Endodermal cell (in vitro differentiated cells): ENCODE measurements at regions not wholly inside any gene's neighbourhood (a gene's known extent, or its start where the extent isn't known, plus 50 kb on each side); places are given as distances from the start of the nearest gene placed in this dataset.

Experiments
- DNase-seq: peaks from one replicate; pipeline ENCODE4 v3.0.0-alpha.2; 2017
- H3K27ac ChIP-seq: 2 replicates; pipeline ENCODE4 v1.5.1; 2013; ENCODE audit warnings: mild to moderate bottlenecking, low read depth, low read length, moderate library complexity
- H3K27me3 ChIP-seq: 2 replicates; pipeline ENCODE4 v1.6.1; 2013; ENCODE audit warnings: mild to moderate bottlenecking, low read length, moderate library complexity; ENCODE audit not compliant: insufficient read depth, control insufficient read depth, poor library complexity, severe bottlenecking
- H3K36me3 ChIP-seq: 2 replicates; pipeline ENCODE4 v1.7.0; 2013; ENCODE audit warnings: mild to moderate bottlenecking, low read length, moderate library complexity; ENCODE audit not compliant: control insufficient read depth, insufficient read depth
- H3K4me1 ChIP-seq: one replicate; pipeline ENCODE4 v1.7.0; 2013; ENCODE audit warnings: low read length; ENCODE audit not compliant: control insufficient read depth, insufficient read depth
- H3K4me3 ChIP-seq: 2 replicates; pipeline ENCODE4 v1.5.1; 2013; ENCODE audit warnings: mild to moderate bottlenecking, low read length, moderate library complexity
- H3K9ac ChIP-seq: 2 replicates; pipeline ENCODE4 v1.6.1; 2013; ENCODE audit warnings: mild to moderate bottlenecking, low read length, moderate library complexity; ENCODE audit not compliant: poor library complexity, severe bottlenecking; ENCODE audit errors: extremely low read depth
- H3K9me3 ChIP-seq: 2 replicates; pipeline ENCODE4 v1.6.1; 2013; ENCODE audit warnings: mild to moderate bottlenecking, low read length, moderate library complexity; ENCODE audit not compliant: control insufficient read depth
- H3K27ac Mint-ChIP-seq: 2 replicates; pipeline ENCODE4 v1.8.0; 2020; ENCODE audit warnings: mixed read lengths
- H3K27me3 Mint-ChIP-seq: 2 replicates; pipeline ENCODE4 v1.8.0; 2021; ENCODE audit warnings: mild to moderate bottlenecking, mixed read lengths; ENCODE audit not compliant: insufficient read depth
- H3K36me3 Mint-ChIP-seq: 2 replicates; pipeline ENCODE4 v1.8.0; 2020; ENCODE audit warnings: low read depth, mixed read lengths
- H3K4me1 Mint-ChIP-seq: 2 replicates; pipeline ENCODE4 v1.8.0; 2020; ENCODE audit warnings: mixed read lengths
- H3K4me3 Mint-ChIP-seq: 2 replicates; pipeline ENCODE4 v1.8.0; 2020; ENCODE audit warnings: mild to moderate bottlenecking, moderate library complexity, mixed read lengths
- H3K9me3 Mint-ChIP-seq: 2 replicates; pipeline ENCODE4 v1.8.0; 2020; ENCODE audit warnings: mild to moderate bottlenecking, mixed read lengths
- WGBS, 2 experiments: methylation state at CpG; one replicate each; pipeline versions ENCODE4 v1.1.5 to v1.1.7; 2013; ENCODE audit warnings: missing lambda C conversion rate in 2 of 2, mixed read lengths in 1 of 2; ENCODE audit not compliant: insufficient coverage in 1 of 2, insufficient read length in 1 of 2; 5-methylcytosine and 5-hydroxymethylcytosine counted together
- TF ChIP-seq, protein P1 (sequence below): fragments of 200-600 bp; sonication (generic); conservative IDR thresholded peaks from 2 replicates; pipeline ENCODE4 v1.5.0; 2021; ENCODE audit warnings: antibody characterized with exemption, mild to moderate bottlenecking

DNA sequence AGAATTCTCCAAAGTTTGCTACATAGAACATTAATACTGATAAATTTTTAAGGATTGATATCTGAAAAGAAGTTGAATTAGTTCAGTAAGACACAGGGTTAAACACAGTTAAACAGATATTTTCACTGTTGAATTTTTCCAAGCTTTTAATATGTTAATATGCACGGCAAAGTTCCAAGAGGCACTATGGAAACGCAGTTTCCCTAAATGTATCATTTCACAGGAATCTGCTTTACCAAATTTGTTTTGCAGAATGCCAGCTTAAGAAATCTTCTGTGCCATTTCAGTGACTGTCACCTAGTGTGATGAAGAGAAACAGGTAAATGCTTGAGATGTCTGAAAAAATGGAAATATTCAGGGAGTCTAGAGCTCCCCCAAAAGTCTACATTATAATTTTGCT is 395.9 kb upstream of the GRIA3 start:
- TF ChIP-seq, protein P1, sequence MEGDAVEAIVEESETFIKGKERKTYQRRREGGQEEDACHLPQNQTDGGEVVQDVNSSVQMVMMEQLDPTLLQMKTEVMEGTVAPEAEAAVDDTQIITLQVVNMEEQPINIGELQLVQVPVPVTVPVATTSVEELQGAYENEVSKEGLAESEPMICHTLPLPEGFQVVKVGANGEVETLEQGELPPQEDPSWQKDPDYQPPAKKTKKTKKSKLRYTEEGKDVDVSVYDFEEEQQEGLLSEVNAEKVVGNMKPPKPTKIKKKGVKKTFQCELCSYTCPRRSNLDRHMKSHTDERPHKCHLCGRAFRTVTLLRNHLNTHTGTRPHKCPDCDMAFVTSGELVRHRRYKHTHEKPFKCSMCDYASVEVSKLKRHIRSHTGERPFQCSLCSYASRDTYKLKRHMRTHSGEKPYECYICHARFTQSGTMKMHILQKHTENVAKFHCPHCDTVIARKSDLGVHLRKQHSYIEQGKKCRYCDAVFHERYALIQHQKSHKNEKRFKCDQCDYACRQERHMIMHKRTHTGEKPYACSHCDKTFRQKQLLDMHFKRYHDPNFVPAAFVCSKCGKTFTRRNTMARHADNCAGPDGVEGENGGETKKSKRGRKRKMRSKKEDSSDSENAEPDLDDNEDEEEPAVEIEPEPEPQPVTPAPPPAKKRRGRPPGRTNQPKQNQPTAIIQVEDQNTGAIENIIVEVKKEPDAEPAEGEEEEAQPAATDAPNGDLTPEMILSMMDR = no peak
- 94% methylated on average over 2 of the region's 2 CpGs; no CpG with 5 or more reads in 1 of the 2 experiments for WGBS, 2 experiments
- Mint-ChIP-seq H3K27ac (no peak overlapping the region), H3K9me3 (peaks cover 57% of the 10 kb centered on the region), H3K36me3 (no peaks in the 10 kb centered on the region), H3K27me3 (no peaks in the 10 kb centered on the region), H3K4me3 (no peak overlapping the region), H3K4me1 (no peaks in the 10 kb centered on the region)
- Histone ChIP-seq H3K4me3 (no peak overlapping the region), H3K4me1 (no peaks in the 10 kb centered on the region), H3K36me3 (no peaks in the 10 kb centered on the region), H3K9ac (no peak overlapping the region), H3K27me3 (no peaks in the 10 kb centered on the region), H3K9me3 (no peaks in the 10 kb centered on the region), H3K27ac (no peak overlapping the region)
- DNase-seq = no peak

DNA sequence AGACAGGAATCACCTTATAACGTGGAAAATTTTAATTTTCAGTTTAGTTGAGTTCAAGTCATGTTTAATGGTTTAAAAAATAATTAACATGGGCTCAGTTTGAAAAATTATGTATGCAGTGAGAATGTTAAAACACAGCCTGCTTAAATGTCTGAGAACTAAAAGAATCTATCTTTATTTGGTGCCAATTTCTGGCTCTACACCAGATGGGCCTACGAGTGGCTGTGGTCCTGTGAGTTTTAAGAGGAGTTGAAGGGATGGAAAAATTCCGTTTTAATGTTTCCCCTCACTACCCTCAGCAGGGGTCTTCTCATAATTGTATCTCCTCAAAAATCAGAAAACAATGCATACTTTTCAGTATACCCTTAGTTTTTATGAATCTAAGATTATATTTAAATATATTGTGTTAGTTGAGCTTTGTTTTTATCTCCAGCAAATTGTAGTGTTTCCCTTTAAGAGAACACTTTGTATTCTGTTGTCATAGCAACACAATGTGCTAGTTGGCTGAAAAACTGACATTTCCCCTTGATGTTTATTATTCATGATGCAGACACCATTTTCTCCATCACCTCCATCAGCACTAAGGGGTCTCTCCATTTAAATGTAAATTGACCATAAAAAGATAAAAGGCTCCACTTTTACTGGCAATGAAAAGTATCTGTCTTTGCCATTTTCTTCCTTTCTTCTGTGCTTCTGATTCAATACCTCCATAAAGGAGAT is 393.5 kb upstream of the GRIA3 start:
- Histone ChIP-seq H3K4me3 (no peak overlapping the region), H3K27me3 (no peaks in the 10 kb centered on the region), H3K4me1 (no peaks in the 10 kb centered on the region), H3K36me3 (no peaks in the 10 kb centered on the region), H3K27ac (no peak overlapping the region), H3K9ac (no peak overlapping the region), H3K9me3 (no peaks in the 10 kb centered on the region)
- Mint-ChIP-seq H3K27ac (no peak overlapping the region), H3K4me3 (no peak overlapping the region), H3K4me1 (no peaks in the 10 kb centered on the region), H3K27me3 (no peaks in the 10 kb centered on the region), H3K36me3 (no peaks in the 10 kb centered on the region), H3K9me3 (peaks cover 54% of the 10 kb centered on the region)
- DNase-seq = no peak
- WGBS, 2 experiments = 100% methylated on average over 1 of the region's 3 CpGs; no CpG with 5 or more reads in 1 of the 2 experiments
- TF ChIP-seq, protein P1 = no peak

DNA sequence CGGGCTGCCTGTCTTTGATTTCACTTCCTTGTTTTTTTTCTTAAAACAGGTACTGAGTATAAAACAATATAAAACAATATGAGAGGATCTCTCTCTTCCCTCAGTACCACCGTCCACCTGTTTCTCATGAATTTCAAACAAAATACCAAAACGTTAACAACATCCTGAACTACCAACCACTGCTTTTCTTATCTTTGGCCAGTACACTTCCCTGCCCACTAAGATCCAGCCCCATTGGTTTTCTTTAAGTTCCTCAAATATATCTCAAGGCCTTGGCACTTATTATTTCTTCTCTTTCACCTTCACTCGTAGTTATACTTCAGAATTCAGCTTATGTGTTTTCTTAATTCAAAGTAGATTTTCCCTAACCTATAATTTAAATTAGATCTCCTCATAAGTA is 370.2 kb upstream of the GRIA3 start:
- Histone ChIP-seq H3K9ac (no peak overlapping the region), H3K36me3 (no peaks in the 10 kb centered on the region), H3K9me3 (no peaks in the 10 kb centered on the region), H3K4me3 (no peak overlapping the region), H3K27me3 (no peaks in the 10 kb centered on the region), H3K27ac (no peak overlapping the region), H3K4me1 (no peaks in the 10 kb centered on the region)
- Mint-ChIP-seq H3K9me3 (peaks cover 43% of the 10 kb centered on the region), H3K27ac (no peak overlapping the region), H3K36me3 (no peaks in the 10 kb centered on the region), H3K4me3 (no peak overlapping the region), H3K4me1 (no peaks in the 10 kb centered on the region), H3K27me3 (no peaks in the 10 kb centered on the region)
- 92% methylated on average over 2 of the region's 4 CpGs; no CpG with 5 or more reads in 1 of the 2 experiments for WGBS, 2 experiments
- no peak for DNase-seq
- TF ChIP-seq, protein P1 = no peak
